ENCODE measurements at regions not wholly inside any gene's neighbourhood (a gene's known extent, or its start where the extent isn't known, plus 50 kb on each side); places are given as distances from the start of the nearest gene placed in this dataset.

GRCh38 chr17:68175905-68176304, 71.9 kb upstream of the AMZ2 start:
- WGBS, 2 donors (ENCODE audit: low coverage in 1 of 2) = 78 to 100% methylated on average over 1 to 3 of the region's 3 CpGs
- no peak for TF ChIP-seq POLR2AphosphoS5 (IDR thresholded peaks at IDR 0.05)
- no peak for TF ChIP-seq POLR2A (IDR thresholded peaks at IDR 0.05)
- no peak for TF ChIP-seq EP300 (IDR thresholded peaks at IDR 0.05; ENCODE audit: low read depth)
- no peak for TF ChIP-seq CTCF (IDR thresholded peaks at IDR 0.05)
- intact Hi-C loops (cut with DNase I; ENCODE audit: low total_unique reads) (loop anchor here (10.0 kb wide), 1 partner anchor 289 kb away; no protein-coding TSS in a partner anchor), in situ Hi-C loops (cut with MboI; ENCODE audit: low pct_ligation_motif_present in 1 of 4, low pct_unique_long_range_greater_than_20kb in 1 of 4, low sequenced_read_pairs in 3 of 4) (loop anchor here in 1 of 4 donors (10.0 kb wide), 1 partner anchor 289 kb away; no protein-coding TSS in a partner anchor)
- Histone ChIP-seq H3K4me1 (peaks cover 0 to 3% (median 0%) of the 10 kb centered on the region in 4 donors), H3K27me3 (no peaks in the 10 kb centered on the region), H3K9me3 (no peaks in the 10 kb centered on the region), H3K36me3 (no peaks in the 10 kb centered on the region), H3K27ac (no peak overlapping the region), H3K4me3 (no peak overlapping the region)
- DNase-seq = no peak

GRCh38 chr17:68176718-68177117, 71.1 kb upstream of the AMZ2 start:
- Histone ChIP-seq H3K4me1 (peaks cover 0 to 3% (median 0%) of the 10 kb centered on the region in 4 donors), H3K27ac (no peak overlapping the region), H3K27me3 (no peaks in the 10 kb centered on the region), H3K4me3 (no peak overlapping the region), H3K9me3 (no peaks in the 10 kb centered on the region), H3K36me3 (no peaks in the 10 kb centered on the region)
- in situ Hi-C loops (cut with MboI; ENCODE audit: low pct_ligation_motif_present in 1 of 4, low pct_unique_long_range_greater_than_20kb in 1 of 4, low sequenced_read_pairs in 3 of 4) (loop anchor here in 1 of 4 donors (10.0 kb wide), 1 partner anchor 288 kb away; no protein-coding TSS in a partner anchor), intact Hi-C loops (cut with DNase I; ENCODE audit: low total_unique reads) (loop anchor here (10.0 kb wide), 1 partner anchor 288 kb away; no protein-coding TSS in a partner anchor)
- TF ChIP-seq POLR2A (IDR thresholded peaks at IDR 0.05) (no peak), POLR2AphosphoS5 (IDR thresholded peaks at IDR 0.05) (no peak), CTCF (IDR thresholded peaks at IDR 0.05) (no peak), EP300 (IDR thresholded peaks at IDR 0.05; ENCODE audit: low read depth) (no peak)
- DNase-seq = no peak
- WGBS, 2 donors (ENCODE audit: low coverage in 1 of 2) = 71 to 100% methylated on average over 1 to 4 of the region's 4 CpGs

- no peak overlapping the region for H3K27ac ChIP-seq
- in situ Hi-C loops (cut with MboI; ENCODE audit: low pct_ligation_motif_present in 1 of 4, low pct_unique_long_range_greater_than_20kb in 1 of 4, low sequenced_read_pairs in 3 of 4) (loop anchor here in 1 of 4 donors (10.0 kb wide), 1 partner anchor 286 kb away; no protein-coding TSS in a partner anchor), intact Hi-C loops (cut with DNase I; ENCODE audit: low total_unique reads) (loop anchor here (10.0 kb wide), 1 partner anchor 286 kb away; no protein-coding TSS in a partner anchor)
- DNase-seq = no peak
- H3K27me3 ChIP-seq = no peaks in the 10 kb centered on the region
- no peak for TF ChIP-seq EP300 (IDR thresholded peaks at IDR 0.05; ENCODE audit: low read depth)
- TF ChIP-seq CTCF (IDR thresholded peaks at IDR 0.05) = no peak
- TF ChIP-seq POLR2AphosphoS5 (IDR thresholded peaks at IDR 0.05) = no peak
- TF ChIP-seq POLR2A (IDR thresholded peaks at IDR 0.05) = no peak
- no peak overlapping the region for H3K4me3 ChIP-seq
- H3K36me3 ChIP-seq = no peaks in the 10 kb centered on the region
- H3K4me1 ChIP-seq = no peaks in the 10 kb centered on the region
- WGBS, 2 donors (ENCODE audit: low coverage in 1 of 2) = 93% methylated on average over 6 of the region's 6 CpGs; no CpG with 5 or more reads in 1 of the 2 donors
- H3K9me3 ChIP-seq = no peaks in the 10 kb centered on the region
These were observed 69.0 kb upstream of the AMZ2 start for GRCh38 chr17:68178831-68179230.

- no peak for DNase-seq
- H3K4me3 ChIP-seq = no peak overlapping the region
- H3K27me3 ChIP-seq = no peaks in the 10 kb centered on the region
- H3K27ac ChIP-seq = no peak overlapping the region
- TF ChIP-seq EP300 (IDR thresholded peaks at IDR 0.05; ENCODE audit: low read depth) = no peak
- in situ Hi-C loops (cut with MboI; ENCODE audit: low pct_ligation_motif_present in 1 of 4, low pct_unique_long_range_greater_than_20kb in 1 of 4, low sequenced_read_pairs in 3 of 4) = loop anchor here in 1 of 4 donors (10.0 kb wide), 1 partner anchor 285 kb away; no protein-coding TSS in a partner anchor
- no peaks in the 10 kb centered on the region for H3K36me3 ChIP-seq
- 95 to 96% methylated on average over 4 to 20 of the region's 21 CpGs for WGBS, 2 donors (ENCODE audit: low coverage in 1 of 2)
- H3K9me3 ChIP-seq = no peaks in the 10 kb centered on the region
- intact Hi-C loops (cut with DNase I; ENCODE audit: low total_unique reads) = loop anchor here (10.0 kb wide), 1 partner anchor 285 kb away; no protein-coding TSS in a partner anchor
- no peaks in the 10 kb centered on the region for H3K4me1 ChIP-seq
These were observed 68.5 kb upstream of the AMZ2 start for GRCh38 chr17:68179236-68179925.
